ENCODE measurements at regions not wholly inside any gene's neighbourhood (a gene's known extent, or its start where the extent isn't known, plus 50 kb on each side); places are given as distances from the start of the nearest gene placed in this dataset.

GRCh38 chr5:61263561-61264272 is 68.3 kb upstream of the ZSWIM6 start:
- DNase-seq, result no peak

GRCh38 chr5:61264273-61264661 is 67.8 kb upstream of the ZSWIM6 start:
- DNase-seq, result no peak

GRCh38 chr5:61267116-61267515 is 64.9 kb upstream of the ZSWIM6 start:
- DNase-seq, result no peak

- no peak for DNase-seq
Observed at GRCh38 chr5:61268871-61269270, 63.2 kb upstream of the ZSWIM6 start.

- no peak for DNase-seq
Observed at GRCh38 chr5:61270510-61271165, 61.4 kb upstream of the ZSWIM6 start.

GRCh38 chr5:61272688-61273087 is 59.4 kb upstream of the ZSWIM6 start:
- DNase-seq, result no peak

- no peak for DNase-seq
Observed at GRCh38 chr5:61273279-61273975, 58.6 kb upstream of the ZSWIM6 start.

GRCh38 chr5:61274511-61274911 is 57.5 kb upstream of the ZSWIM6 start:
- no peak for DNase-seq

- peak; percentile 95 to 96 for DNase-seq
Observed at GRCh38 chr5:61275841-61276240, 56.2 kb upstream of the ZSWIM6 start.

GRCh38 chr5:61277190-61277589 is 54.9 kb upstream of the ZSWIM6 start:
- no peak for DNase-seq

- no peak for DNase-seq
Observed at GRCh38 chr5:61277781-61278180, 54.3 kb upstream of the ZSWIM6 start.

GRCh38 chr5:61279725-61280124 is 52.3 kb upstream of the ZSWIM6 start:
- no peak for DNase-seq

GRCh38 chr5:61280205-61280604 is 51.9 kb upstream of the ZSWIM6 start:
- peak; percentile 66 to 72 for DNase-seq

GRCh38 chr5:61280761-61281427 is 51.2 kb upstream of the ZSWIM6 start:
- DNase-seq, result no peak

- DNase-seq, result no peak
Observed at GRCh38 chr5:61281686-61282085, 50.4 kb upstream of the ZSWIM6 start.
